HepG2 (cell line): ENCODE measurements at regions not wholly inside any gene's neighbourhood (a gene's known extent, or its start where the extent isn't known, plus 50 kb on each side); places are given as distances from the start of the nearest gene placed in this dataset.

Experiments
- ATAC-seq: fragments of 200-7000 bp; cut with Tn5 transposase; 3 replicates; pipeline ENCODE4 v1.9.1; 2020; ENCODE audit warnings: mild to moderate bottlenecking, moderate library complexity
- BruUV-seq: library from RNA; stranded (reverse); fragments of 400-500 nt; replicated peaks from 2 replicates; lab custom pipeline; 2021; lab: Mats Ljungman, UMichigan
- CTCF ChIA-PET: fragments of 300-600 bp; formaldehyde crosslinking; extraction: SDS; loops from one replicate; lab custom pipeline; 2021; ENCODE audit warnings: low total read pairs, inconsistent platforms, low intra/inter-chr PET ratio; lab: Yijun Ruan, JAX
- POLR2A ChIA-PET: fragments of 350-600 bp; sonication (Branson Sonifier 250); formaldehyde crosslinking; loops from one replicate; lab custom pipeline; 2020; ENCODE audit warnings: antibody characterized with exemption, inconsistent platforms; lab: Yijun Ruan, JAX
- DNase-seq: peaks from one replicate; pipeline ENCODE4 v3.0.0-alpha.2; 2015; ENCODE audit warnings: low spot score
- FAIRE-seq: peaks from 3 replicates; lab custom pipeline; 2011; peaks lifted over from hg19 to GRCh38; lab: Jason Lieb, UNC
- H2AFZ ChIP-seq: one replicate; pipeline ENCODE4 v1.6.1; 2011; ENCODE audit warnings: low read length, inconsistent platforms
- H3K27ac ChIP-seq: fragments of 300-600 bp; 3 replicates; pipeline ENCODE4 v1.8.0; 2011; ENCODE audit warnings: mixed run types, mild to moderate bottlenecking, mixed read lengths, low read length, inconsistent platforms; ENCODE audit not compliant: insufficient read depth; ENCODE audit errors: extremely low read length
- H3K27me3 ChIP-seq, 2 experiments: fragments of 200-600 bp in 1 of 2; 2 replicates in 1 of 2; 3 replicates in 1 of 2; pipeline versions ENCODE4 v1.6.0 to v1.8.0; 2011; ENCODE audit warnings: low read length in 2 of 2, mild to moderate bottlenecking in 2 of 2, moderate library complexity in 2 of 2, inconsistent platforms in 1 of 2; ENCODE audit not compliant: insufficient read depth in 2 of 2, control insufficient read depth in 1 of 2
- H3K36me3 ChIP-seq, 2 experiments: fragments of 200-600 bp in 1 of 2; replicated peaks in 1 of 2; 2 replicates in 1 of 2; 3 replicates in 1 of 2; pipeline versions ENCODE4 v1.5.1 to v1.8.0; 2011; ENCODE audit warnings: low read length in 2 of 2, inconsistent platforms in 1 of 2; ENCODE audit not compliant: insufficient read depth in 2 of 2, control insufficient read depth in 1 of 2
- H3K4me1 ChIP-seq: 2 replicates; pipeline ENCODE4 v1.5.1; 2012; ENCODE audit warnings: low read length, inconsistent platforms; ENCODE audit not compliant: insufficient read depth
- H3K4me2 ChIP-seq: 2 replicates; pipeline ENCODE4 v1.6.0; 2011; ENCODE audit warnings: low read depth, low read length, inconsistent platforms
- H3K4me3 ChIP-seq, 3 experiments: fragments of 200-600 bp in 1 of 3; sonication (generic), shearing (Covaris generic) in 1 of 3; replicated peaks in 1 of 3; 2 replicates each; pipeline ENCODE4 v1.5.1; 2011 to 2016; ENCODE audit warnings: low read length in 3 of 3, inconsistent platforms in 2 of 3, low read depth in 2 of 3, mild to moderate bottlenecking in 2 of 3, control low read depth in 1 of 3, mixed read lengths in 1 of 3; ENCODE audit not compliant: insufficient read depth in 1 of 3
- H3K79me2 ChIP-seq: one replicate; pipeline ENCODE4 v1.6.1; 2011; ENCODE audit warnings: low read length, inconsistent platforms; ENCODE audit not compliant: insufficient read depth
- H3K9ac ChIP-seq: 2 replicates; pipeline ENCODE4 v1.6.0; 2011; ENCODE audit warnings: mild to moderate bottlenecking, low read depth, low read length, inconsistent platforms; ENCODE audit not compliant: insufficient read depth
- H3K9me3 ChIP-seq: 2 replicates; pipeline ENCODE4 v1.5.1; 2012; ENCODE audit warnings: mild to moderate bottlenecking, low read length
- H4K20me1 ChIP-seq: 2 replicates; pipeline ENCODE4 v1.6.0; 2011; ENCODE audit warnings: inconsistent platforms, mild to moderate bottlenecking, low read length, moderate library complexity; ENCODE audit not compliant: insufficient read depth
- CREB3 ChIP-seq: sonication (generic); formaldehyde crosslinking; IDR thresholded peaks from 2 replicates; pipeline ENCODE4 v1.5.0; 2020; ENCODE audit warnings: missing genetic modification reagents
- CSRNP2 ChIP-seq: sonication (generic); formaldehyde crosslinking; conservative IDR thresholded peaks from 2 replicates; pipeline ENCODE4 v1.8.0; 2022; ENCODE audit warnings: low read depth, missing genetic modification reagents
- ELF4 ChIP-seq: sonication (generic); formaldehyde crosslinking; IDR thresholded peaks from 2 replicates; pipeline ENCODE4 v1.5.0; 2020; ENCODE audit warnings: missing genetic modification reagents, mild to moderate bottlenecking, moderate library complexity, borderline replicate concordance
- ELK4 ChIP-seq: sonication (generic); formaldehyde crosslinking; IDR thresholded peaks from 2 replicates; pipeline ENCODE4 v1.9.0; 2021; ENCODE audit warnings: missing genetic modification reagents, borderline replicate concordance
- MTF2 ChIP-seq: sonication (generic); formaldehyde crosslinking; IDR thresholded peaks from 2 replicates; pipeline ENCODE4 v1.5.0; 2020; ENCODE audit warnings: missing genetic modification reagents, borderline replicate concordance
- NFYB ChIP-seq: sonication (generic); formaldehyde crosslinking; IDR thresholded peaks from 2 replicates; pipeline ENCODE4 v1.4.0; 2020; ENCODE audit warnings: missing genetic modification reagents
- ZGPAT ChIP-seq: IDR thresholded peaks from 2 replicates; pipeline ENCODE4 v1.6.1; 2016; ENCODE audit warnings: mild to moderate bottlenecking
- ZNF33A ChIP-seq: sonication (generic); formaldehyde crosslinking; IDR thresholded peaks from 2 replicates; pipeline ENCODE4 v1.5.1; 2020; ENCODE audit warnings: missing genetic modification reagents, mild to moderate bottlenecking, moderate library complexity, borderline replicate concordance
- ZNF691 ChIP-seq: sonication (generic); formaldehyde crosslinking; IDR thresholded peaks from 2 replicates; pipeline ENCODE4 v1.4.0; 2020; ENCODE audit warnings: missing genetic modification reagents, low read depth, mild to moderate bottlenecking, borderline replicate concordance
- WGBS: methylation state at CpG from one replicate; pipeline ENCODE4 v1.1.6; 2017; ENCODE audit warnings: low lambda C conversion rate; 5-methylcytosine and 5-hydroxymethylcytosine counted together
- in situ Hi-C: cut with HindIII; loops from 2 replicates; pipeline ENCODE4 v1.10.0; 2017; ENCODE audit warnings: low pct_unique_long_range_greater_than_20kb; ENCODE audit not compliant: extremely low pct_ligation_motif_present
- intact Hi-C: fragments of 100-400 bp; cut with micrococcal nuclease; formaldehyde crosslinking; loops from one replicate; pipeline ENCODE4 v1.10.0; 2022; ENCODE audit not compliant: unreplicated experiment

GRCh38 chr7:68217426-68217825 lies 1220.8 kb downstream of the TYW1 start:
- in situ Hi-C loops: no loop called here
- CTCF ChIA-PET: no interaction called here
- POLR2A ChIA-PET: no interaction called here
- Histone ChIP-seq H3K27ac (no peak overlapping the region), H3K36me3 (no peaks in the 10 kb centered on the region), H3K4me2 (no peak overlapping the region), H2AFZ (no peak overlapping the region), H3K9ac (no peak overlapping the region), H3K9me3 (peaks cover 6% of the 10 kb centered on the region; the same call in 1 of the 2 replicates), H3K79me2 (no peaks in the 10 kb centered on the region), H3K4me1 (no peaks in the 10 kb centered on the region), H4K20me1 (no peaks in the 10 kb centered on the region), H3K27me3 (no peaks in the 10 kb centered on the region), H3K4me3 (no peak overlapping the region)
- TF ChIP-seq ZGPAT (CRISPR knock-in tag) (no peak), ZNF691 (CRISPR knock-in tag) (no peak)
- DNase-seq: no peak
- intact Hi-C loops: no loop called here
- ATAC-seq: no peak
- WGBS: 17% methylated on average over 2 of the region's 2 CpGs
- no peak for FAIRE-seq
- BruUV-seq: no TSS peak

GRCh38 chr7:68218461-68218860 lies 1221.8 kb downstream of the TYW1 start:
- peaks cover 6% of the 10 kb centered on the region; the same call in 1 of the 2 replicates for H3K9me3 ChIP-seq
- H3K79me2 ChIP-seq: no peaks in the 10 kb centered on the region
- no peaks in the 10 kb centered on the region for H3K27me3 ChIP-seq
- intact Hi-C loops (no loop called here), in situ Hi-C loops (no loop called here)
- TF ChIP-seq ZNF33A (CRISPR knock-in tag): no peak
- no peak for TF ChIP-seq ELF4 (CRISPR knock-in tag)
- no peak for TF ChIP-seq MTF2 (CRISPR knock-in tag)
- TF ChIP-seq CREB3 (CRISPR knock-in tag): no peak
- no peak for TF ChIP-seq ELK4 (CRISPR knock-in tag)
- TF ChIP-seq CSRNP2 (CRISPR knock-in tag): no peak
- no peak for TF ChIP-seq NFYB (CRISPR knock-in tag)
- H3K36me3 ChIP-seq: no peaks in the 10 kb centered on the region
- BruUV-seq: no TSS peak
- no peak for FAIRE-seq
- H4K20me1 ChIP-seq: no peaks in the 10 kb centered on the region
- no peak overlapping the region for H3K9ac ChIP-seq
- no peak overlapping the region for H3K27ac ChIP-seq
- no peak overlapping the region for H3K4me2 ChIP-seq
- no CpG with 5 or more reads among the region's 1 CpG for WGBS
- DNase-seq: no peak
- no peaks in the 10 kb centered on the region for H3K4me1 ChIP-seq
- ChIA-PET CTCF (no interaction called here), POLR2A (no interaction called here)
- no peak overlapping the region for H3K4me3 ChIP-seq
- no peak overlapping the region for H2AFZ ChIP-seq
- ATAC-seq: no peak
